ENCODE measurements at regions not wholly inside any gene's neighbourhood (a gene's known extent, or its start where the extent isn't known, plus 50 kb on each side); places are given as distances from the start of the nearest gene placed in this dataset.

DNA sequence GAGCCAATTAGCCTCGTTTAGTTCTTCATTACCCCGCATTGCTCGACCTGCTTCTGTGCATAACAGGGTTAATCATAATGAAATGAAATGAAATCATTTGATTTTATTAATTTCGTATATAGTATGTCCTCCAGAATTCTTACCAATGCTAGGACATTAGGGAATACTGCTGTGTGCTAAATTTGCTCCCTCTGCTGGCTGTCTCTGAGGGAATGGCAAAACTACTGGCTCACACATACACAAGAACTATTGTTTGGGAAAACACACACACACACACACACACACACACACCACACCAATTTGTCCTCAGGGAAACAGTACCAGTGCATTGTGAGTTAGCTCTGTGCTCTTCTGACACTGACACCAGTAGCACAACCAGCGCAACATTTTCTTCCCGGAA lies 273.3 kb upstream of the TCF4 start:
- FAIRE-seq (no peak), DNase-seq (ENCODE audit: insufficient read length, low spot score) (no peak)
- no peak for TF ChIP-seq TAF1 (IDR thresholded peaks at IDR 0.05; ENCODE audit: low read depth, low read length)
- no peak for TF ChIP-seq POU2F2 (IDR thresholded peaks at IDR 0.05; ENCODE audit: low read depth, low read length)
- no peak for TF ChIP-seq POLR2AphosphoS5 (IDR thresholded peaks at IDR 0.05; ENCODE audit: low read depth, low read length)
- no peak for TF ChIP-seq POLR2A (IDR thresholded peaks at IDR 0.05; ENCODE audit: low read depth, low read length)
- TF ChIP-seq PAX5 (IDR thresholded peaks at IDR 0.05; ENCODE audit: insufficient read depth, low read length, severe bottlenecking), result no peak
- TF ChIP-seq SPI1 (IDR thresholded peaks at IDR 0.05; ENCODE audit: low read depth, low read length), result no peak

DNA sequence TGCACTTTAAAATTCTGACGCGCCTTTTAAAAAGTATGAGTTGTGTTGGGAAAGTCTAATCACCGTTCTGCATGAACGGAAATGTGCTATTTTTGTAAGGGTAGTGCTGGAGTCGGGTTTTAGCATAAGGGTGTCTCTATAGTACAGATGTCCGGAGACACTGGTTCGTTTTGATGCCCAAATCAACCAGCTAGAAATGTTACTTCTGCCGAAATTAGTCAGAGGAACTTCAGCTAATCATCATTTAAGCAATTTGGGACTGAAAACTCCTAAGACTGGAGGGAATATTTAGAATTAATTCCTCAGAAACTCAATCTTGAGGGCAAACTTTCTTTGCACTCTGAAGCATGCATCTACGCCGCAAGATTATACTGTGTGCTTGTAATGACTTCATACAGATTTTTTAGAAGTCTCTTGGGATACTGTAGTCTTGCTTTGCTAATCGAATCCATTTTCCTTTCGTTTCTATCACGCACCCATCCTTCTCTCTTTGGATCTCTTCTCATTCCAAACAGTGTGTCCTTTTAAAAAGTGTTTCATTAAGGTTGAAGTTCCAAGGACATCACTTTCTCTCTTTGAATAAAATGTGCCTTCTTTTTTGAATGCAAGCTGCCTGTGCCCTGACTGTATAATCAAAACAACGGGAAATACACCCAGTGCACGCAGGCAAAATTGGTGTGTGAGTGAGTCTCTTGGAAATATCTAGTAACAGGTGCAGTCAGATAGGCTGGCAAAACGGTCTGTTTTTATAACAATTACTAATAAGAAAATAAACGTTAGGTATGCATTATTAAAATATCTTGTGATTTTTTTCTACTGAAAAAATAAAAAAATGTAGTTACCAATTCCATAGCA lies 270.9 kb upstream of the TCF4 start:
- DNase-seq (ENCODE audit: insufficient read length, low spot score) (no peak), FAIRE-seq (no peak)

DNA sequence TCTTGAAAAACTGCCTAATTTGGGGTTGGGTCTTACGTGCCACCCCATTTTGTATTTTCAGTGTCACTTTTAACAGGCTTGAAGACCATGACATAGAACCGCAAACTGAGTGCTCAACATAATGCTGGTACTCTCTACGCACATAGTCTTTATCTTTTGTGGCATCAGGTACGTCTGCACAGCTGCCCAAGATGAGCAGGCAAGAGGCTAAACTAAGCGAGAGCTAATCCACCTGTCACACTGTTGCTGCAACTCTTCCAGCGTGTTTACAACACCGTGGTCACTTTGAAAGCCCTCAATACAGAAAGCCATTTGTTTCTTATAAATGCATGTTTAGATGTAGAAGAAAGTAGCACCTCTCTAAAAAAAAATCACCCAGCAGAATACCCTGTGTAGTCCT lies 270.0 kb upstream of the TCF4 start:
- no peak for FAIRE-seq
- no peak for DNase-seq (ENCODE audit: insufficient read length, low spot score)
- TF ChIP-seq POLR2A (IDR thresholded peaks at IDR 0.05; ENCODE audit: low read depth, low read length) (no peak), SPI1 (IDR thresholded peaks at IDR 0.05; ENCODE audit: low read depth, low read length) (no peak), PAX5 (IDR thresholded peaks at IDR 0.05; ENCODE audit: insufficient read depth, low read length, severe bottlenecking) (no peak), POLR2AphosphoS5 (IDR thresholded peaks at IDR 0.05; ENCODE audit: low read depth, low read length) (no peak), TAF1 (IDR thresholded peaks at IDR 0.05; ENCODE audit: low read depth, low read length) (no peak), POU2F2 (IDR thresholded peaks at IDR 0.05; ENCODE audit: low read depth, low read length) (no peak)

More for the DNA sequence above, 270.9 kb upstream of the TCF4 start:
- TF ChIP-seq POU2F2 (IDR thresholded peaks at IDR 0.05; ENCODE audit: low read depth, low read length), result no peak
- no peak for TF ChIP-seq POLR2AphosphoS5 (IDR thresholded peaks at IDR 0.05; ENCODE audit: low read depth, low read length)
- TF ChIP-seq TAF1 (IDR thresholded peaks at IDR 0.05; ENCODE audit: low read depth, low read length), result no peak
- no peak for TF ChIP-seq PAX5 (IDR thresholded peaks at IDR 0.05; ENCODE audit: insufficient read depth, low read length, severe bottlenecking)
- TF ChIP-seq POLR2A (IDR thresholded peaks at IDR 0.05; ENCODE audit: low read depth, low read length), result no peak
- TF ChIP-seq SPI1 (IDR thresholded peaks at IDR 0.05; ENCODE audit: low read depth, low read length), result no peak

DNA sequence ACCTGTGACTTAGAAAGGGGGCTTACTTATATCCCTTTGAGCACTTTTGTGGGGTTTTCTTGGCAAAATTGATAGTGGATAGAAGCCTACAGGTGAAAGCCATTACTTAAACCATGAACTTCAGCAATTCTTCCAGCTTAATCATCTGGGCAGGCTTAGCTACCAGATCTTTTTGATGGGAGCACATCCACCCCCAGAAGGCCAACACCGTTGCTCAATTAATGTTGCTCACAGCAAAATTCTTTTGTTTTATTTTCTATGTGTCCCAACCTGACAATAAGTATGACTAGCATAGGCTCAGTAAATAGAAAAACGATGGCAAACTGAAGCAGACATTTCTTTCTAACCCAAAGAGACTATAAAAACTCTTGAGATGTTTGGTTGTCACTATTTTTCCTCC lies 269.4 kb upstream of the TCF4 start:
- no peak for DNase-seq (ENCODE audit: insufficient read length, low spot score)
- no peak for TF ChIP-seq TAF1 (IDR thresholded peaks at IDR 0.05; ENCODE audit: low read depth, low read length)
- no peak for TF ChIP-seq PAX5 (IDR thresholded peaks at IDR 0.05; ENCODE audit: insufficient read depth, low read length, severe bottlenecking)
- no peak for TF ChIP-seq SPI1 (IDR thresholded peaks at IDR 0.05; ENCODE audit: low read depth, low read length)
- TF ChIP-seq POLR2AphosphoS5 (IDR thresholded peaks at IDR 0.05; ENCODE audit: low read depth, low read length), result no peak
- TF ChIP-seq POU2F2 (IDR thresholded peaks at IDR 0.05; ENCODE audit: low read depth, low read length), result no peak
- TF ChIP-seq POLR2A (IDR thresholded peaks at IDR 0.05; ENCODE audit: low read depth, low read length), result no peak
- FAIRE-seq, result no peak

DNA sequence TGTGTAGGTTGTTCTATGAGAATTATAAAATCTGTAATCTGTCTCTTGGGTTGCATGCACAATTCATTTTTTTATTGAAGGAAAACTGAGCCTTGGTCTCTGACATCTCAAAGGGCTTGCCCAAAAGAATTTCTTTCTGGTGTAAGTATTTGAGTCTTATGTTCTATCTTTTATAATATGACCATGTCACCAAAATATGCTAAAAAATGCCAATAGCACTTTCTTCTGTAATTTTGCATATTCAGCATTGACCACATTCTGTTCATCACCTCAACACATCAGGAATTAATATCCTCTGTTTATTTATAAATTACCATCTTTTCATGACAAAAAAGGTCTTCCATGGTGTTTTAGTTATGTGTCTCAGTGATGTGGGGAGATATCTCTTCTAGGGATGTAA lies 268.7 kb upstream of the TCF4 start:
- DNase-seq (ENCODE audit: insufficient read length, low spot score), result no peak

DNA sequence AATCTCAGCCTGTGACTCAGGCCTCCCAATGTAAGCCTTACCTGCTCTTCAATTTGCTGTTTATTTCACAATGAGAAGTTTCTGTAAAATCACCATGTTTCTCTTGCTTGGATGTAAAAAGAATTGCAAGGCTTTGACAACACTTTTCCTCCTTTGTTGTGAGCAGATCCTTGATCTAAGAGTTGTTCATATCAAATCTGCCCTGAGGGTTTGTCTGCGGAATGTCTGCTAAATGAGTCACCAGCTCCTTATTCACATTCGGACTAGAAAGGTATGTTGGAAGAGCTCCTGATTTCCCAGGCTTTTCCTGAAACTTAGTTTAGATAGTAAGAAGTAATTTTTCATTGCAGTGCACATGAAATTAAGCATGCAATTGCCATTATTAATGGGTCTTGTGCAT lies 268.2 kb upstream of the TCF4 start:
- no peak for FAIRE-seq
- no peak for DNase-seq (ENCODE audit: insufficient read length, low spot score)
- TF ChIP-seq POLR2A (IDR thresholded peaks at IDR 0.05; ENCODE audit: low read depth, low read length), result no peak
- TF ChIP-seq POU2F2 (IDR thresholded peaks at IDR 0.05; ENCODE audit: low read depth, low read length), result no peak
- no peak for TF ChIP-seq TAF1 (IDR thresholded peaks at IDR 0.05; ENCODE audit: low read depth, low read length)
- TF ChIP-seq SPI1 (IDR thresholded peaks at IDR 0.05; ENCODE audit: low read depth, low read length), result no peak
- TF ChIP-seq POLR2AphosphoS5 (IDR thresholded peaks at IDR 0.05; ENCODE audit: low read depth, low read length), result no peak
- no peak for TF ChIP-seq PAX5 (IDR thresholded peaks at IDR 0.05; ENCODE audit: insufficient read depth, low read length, severe bottlenecking)

More for the DNA sequence above, 268.7 kb upstream of the TCF4 start:
- no peak for FAIRE-seq
- TF ChIP-seq SPI1 (IDR thresholded peaks at IDR 0.05; ENCODE audit: low read depth, low read length) (no peak), PAX5 (IDR thresholded peaks at IDR 0.05; ENCODE audit: insufficient read depth, low read length, severe bottlenecking) (no peak), POU2F2 (IDR thresholded peaks at IDR 0.05; ENCODE audit: low read depth, low read length) (no peak), POLR2AphosphoS5 (IDR thresholded peaks at IDR 0.05; ENCODE audit: low read depth, low read length) (no peak), TAF1 (IDR thresholded peaks at IDR 0.05; ENCODE audit: low read depth, low read length) (no peak), POLR2A (IDR thresholded peaks at IDR 0.05; ENCODE audit: low read depth, low read length) (no peak)

DNA sequence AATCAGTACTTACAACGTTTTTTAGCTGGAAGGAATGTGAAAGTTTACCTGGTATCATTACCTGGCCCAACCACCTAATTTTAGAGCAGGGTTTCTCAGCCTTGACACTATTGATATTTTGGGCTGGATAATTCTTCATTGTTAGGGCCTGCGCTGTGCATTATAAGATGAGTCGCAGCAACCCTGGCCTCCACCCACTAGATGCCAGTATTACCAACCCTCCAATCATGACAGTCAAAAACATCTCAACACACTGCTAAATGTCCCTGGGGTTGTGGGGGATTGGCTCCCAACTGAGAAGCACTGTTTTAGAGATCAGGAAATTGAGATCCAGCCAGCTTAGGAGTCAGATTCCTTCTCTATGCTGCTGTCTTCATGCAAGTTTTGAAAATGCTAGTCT lies 265.3 kb upstream of the TCF4 start:
- DNase-seq (ENCODE audit: insufficient read length, low spot score) (no peak), FAIRE-seq (no peak)
- TF ChIP-seq SPI1 (IDR thresholded peaks at IDR 0.05; ENCODE audit: low read depth, low read length) (no peak), POLR2A (IDR thresholded peaks at IDR 0.05; ENCODE audit: low read depth, low read length) (no peak), POU2F2 (IDR thresholded peaks at IDR 0.05; ENCODE audit: low read depth, low read length) (no peak), TAF1 (IDR thresholded peaks at IDR 0.05; ENCODE audit: low read depth, low read length) (no peak), PAX5 (IDR thresholded peaks at IDR 0.05; ENCODE audit: insufficient read depth, low read length, severe bottlenecking) (no peak), POLR2AphosphoS5 (IDR thresholded peaks at IDR 0.05; ENCODE audit: low read depth, low read length) (no peak)

DNA sequence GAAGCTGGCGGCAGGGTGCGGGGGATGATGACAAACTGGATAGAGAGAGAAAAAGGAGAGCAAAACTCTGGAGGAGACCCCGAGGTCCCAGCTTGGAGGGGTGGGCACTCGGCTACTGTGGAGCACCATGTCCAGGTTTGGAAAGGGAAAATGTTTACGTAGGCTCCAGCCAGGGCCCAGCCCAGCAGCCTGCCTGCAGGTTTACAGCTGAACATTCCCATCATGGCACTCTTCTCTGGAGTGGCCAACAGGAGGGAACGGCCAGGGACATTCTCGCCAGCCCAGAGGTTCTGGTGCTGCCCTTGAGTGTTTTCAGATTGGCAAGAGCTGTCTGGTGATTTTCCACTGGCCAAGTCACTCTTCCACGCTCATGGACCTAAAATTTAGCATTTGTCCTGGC lies 262.9 kb upstream of the TCF4 start:
- no peak for DNase-seq (ENCODE audit: insufficient read length, low spot score)
- no peak for FAIRE-seq
- no peak for TF ChIP-seq POU2F2 (IDR thresholded peaks at IDR 0.05; ENCODE audit: low read depth, low read length)
- TF ChIP-seq POLR2AphosphoS5 (IDR thresholded peaks at IDR 0.05; ENCODE audit: low read depth, low read length), result no peak
- no peak for TF ChIP-seq SPI1 (IDR thresholded peaks at IDR 0.05; ENCODE audit: low read depth, low read length)
- no peak for TF ChIP-seq TAF1 (IDR thresholded peaks at IDR 0.05; ENCODE audit: low read depth, low read length)
- TF ChIP-seq POLR2A (IDR thresholded peaks at IDR 0.05; ENCODE audit: low read depth, low read length), result no peak
- no peak for TF ChIP-seq PAX5 (IDR thresholded peaks at IDR 0.05; ENCODE audit: insufficient read depth, low read length, severe bottlenecking)

DNA sequence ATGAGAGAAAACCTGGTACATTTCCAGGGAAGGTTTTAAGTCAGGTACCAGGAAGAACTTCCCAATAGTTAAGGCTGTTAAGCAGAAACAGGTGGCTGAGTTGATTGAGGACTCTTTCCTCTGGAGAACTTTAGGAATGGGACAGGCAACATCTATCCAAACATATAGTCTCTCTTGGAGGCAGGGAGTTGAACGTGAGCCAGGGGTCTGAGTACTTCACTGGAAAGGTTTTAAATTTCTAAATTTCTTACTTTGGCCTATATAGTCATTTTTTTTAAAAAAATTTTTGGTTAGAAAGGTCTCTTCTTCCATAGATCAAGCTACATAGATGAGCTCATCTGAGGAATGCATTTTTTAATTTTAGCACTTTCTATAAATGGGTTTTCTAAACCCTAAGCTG lies 261.4 kb upstream of the TCF4 start:
- no peak for DNase-seq (ENCODE audit: insufficient read length, low spot score)
- no peak for FAIRE-seq
- no peak for TF ChIP-seq POLR2A (IDR thresholded peaks at IDR 0.05; ENCODE audit: low read depth, low read length)
- no peak for TF ChIP-seq POU2F2 (IDR thresholded peaks at IDR 0.05; ENCODE audit: low read depth, low read length)
- TF ChIP-seq TAF1 (IDR thresholded peaks at IDR 0.05; ENCODE audit: low read depth, low read length), result no peak
- no peak for TF ChIP-seq POLR2AphosphoS5 (IDR thresholded peaks at IDR 0.05; ENCODE audit: low read depth, low read length)
- no peak for TF ChIP-seq SPI1 (IDR thresholded peaks at IDR 0.05; ENCODE audit: low read depth, low read length)
- TF ChIP-seq PAX5 (IDR thresholded peaks at IDR 0.05; ENCODE audit: insufficient read depth, low read length, severe bottlenecking), result no peak

Data from GM12891 (cell line).